ENCODE measurements at regions not wholly inside any gene's neighbourhood (a gene's known extent, or its start where the extent isn't known, plus 50 kb on each side); places are given as distances from the start of the nearest gene placed in this dataset.

DNA sequence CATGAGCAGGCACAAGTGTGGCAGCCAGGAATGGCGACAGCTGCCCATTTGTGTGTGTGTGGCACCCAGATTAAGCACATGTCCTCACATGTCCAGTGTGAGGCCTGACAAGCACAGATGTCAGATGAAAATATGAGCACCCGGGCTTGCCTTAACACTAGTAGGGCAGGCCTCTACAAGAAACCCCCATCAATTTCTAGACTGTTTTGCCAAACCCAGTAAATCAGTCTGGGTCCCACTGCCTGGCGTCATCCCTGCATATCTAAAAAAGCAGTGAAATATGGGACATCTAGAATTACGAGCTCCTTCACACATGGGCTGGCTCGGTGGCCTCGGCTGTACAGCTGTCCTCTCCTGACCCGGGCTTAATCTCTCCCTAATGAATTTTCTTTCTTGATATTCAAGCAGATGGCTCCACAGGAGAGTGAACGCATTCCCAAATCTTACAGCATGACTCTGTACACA is 432.7 kb downstream of the FOXO1 start:
- Histone ChIP-seq H3K27ac (no peak overlapping the region), H3K4me3 (no peak overlapping the region), H3K27me3 (no peaks in the 10 kb centered on the region), H3K79me2 (no peaks in the 10 kb centered on the region), H3K36me3 (replicated peaks; ENCODE audit: insufficient read depth, low read depth) (no peaks in the 10 kb centered on the region), H3K9me3 (ENCODE audit: low read depth) (no peaks in the 10 kb centered on the region), H3K4me1 (ENCODE audit: insufficient read depth) (no peaks in the 10 kb centered on the region), H3K9me2 (replicated peaks; ENCODE audit: insufficient read depth) (no peaks in the 10 kb centered on the region), H4K20me1 (ENCODE audit: insufficient read depth, poor library complexity, severe bottlenecking) (no peaks in the 10 kb centered on the region), H2AFZ (no peak overlapping the region), H3K4me2 (no peak overlapping the region)
- 86% methylated on average over 8 of the region's 8 CpGs for WGBS (ENCODE audit: low lambda C conversion rate, missing lambda C conversion rate)
- DNase-seq (ENCODE audit: low spot score): no peak
- TF ChIP-seq, protein P1, sequence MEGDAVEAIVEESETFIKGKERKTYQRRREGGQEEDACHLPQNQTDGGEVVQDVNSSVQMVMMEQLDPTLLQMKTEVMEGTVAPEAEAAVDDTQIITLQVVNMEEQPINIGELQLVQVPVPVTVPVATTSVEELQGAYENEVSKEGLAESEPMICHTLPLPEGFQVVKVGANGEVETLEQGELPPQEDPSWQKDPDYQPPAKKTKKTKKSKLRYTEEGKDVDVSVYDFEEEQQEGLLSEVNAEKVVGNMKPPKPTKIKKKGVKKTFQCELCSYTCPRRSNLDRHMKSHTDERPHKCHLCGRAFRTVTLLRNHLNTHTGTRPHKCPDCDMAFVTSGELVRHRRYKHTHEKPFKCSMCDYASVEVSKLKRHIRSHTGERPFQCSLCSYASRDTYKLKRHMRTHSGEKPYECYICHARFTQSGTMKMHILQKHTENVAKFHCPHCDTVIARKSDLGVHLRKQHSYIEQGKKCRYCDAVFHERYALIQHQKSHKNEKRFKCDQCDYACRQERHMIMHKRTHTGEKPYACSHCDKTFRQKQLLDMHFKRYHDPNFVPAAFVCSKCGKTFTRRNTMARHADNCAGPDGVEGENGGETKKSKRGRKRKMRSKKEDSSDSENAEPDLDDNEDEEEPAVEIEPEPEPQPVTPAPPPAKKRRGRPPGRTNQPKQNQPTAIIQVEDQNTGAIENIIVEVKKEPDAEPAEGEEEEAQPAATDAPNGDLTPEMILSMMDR (IDR thresholded peaks at IDR 0.05; ENCODE audit: poor library complexity): no peak
- TF ChIP-seq EZH2 (IDR thresholded peaks at IDR 0.05; ENCODE audit: borderline replicate concordance): no peak

DNA sequence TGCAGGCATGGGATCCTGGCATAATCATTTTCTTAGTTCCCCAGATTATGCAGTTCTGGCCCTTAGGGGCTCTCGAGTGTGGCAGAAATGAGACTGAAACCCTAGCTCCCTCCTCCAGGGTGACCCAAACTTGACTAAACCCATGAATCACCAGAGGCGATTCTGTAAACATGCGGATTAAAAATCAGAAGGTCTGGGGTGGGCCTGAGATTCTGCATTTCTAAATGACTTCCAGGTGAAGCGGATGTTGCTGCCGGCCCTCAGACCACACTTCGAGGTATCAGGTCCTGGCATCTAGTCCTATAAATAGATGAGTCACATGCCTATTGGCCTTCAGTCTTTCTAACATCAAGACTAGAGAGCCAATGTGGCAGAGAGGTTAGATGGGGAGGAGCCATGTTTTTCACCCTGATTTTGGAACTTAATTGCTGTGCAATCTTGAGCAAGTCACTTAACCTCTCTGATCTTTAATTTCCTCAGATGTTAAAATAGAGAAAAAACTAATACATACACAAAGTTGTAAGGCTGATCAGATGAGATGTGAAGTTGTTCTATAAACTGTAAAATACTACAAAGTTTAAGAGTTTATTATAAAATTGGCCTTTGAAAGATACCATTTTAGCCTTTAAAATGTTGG is 431.2 kb downstream of the FOXO1 start:
- Histone ChIP-seq H3K27ac (peak overlapping the region; percentile 44), H3K27me3 (no peaks in the 10 kb centered on the region), H4K20me1 (ENCODE audit: insufficient read depth, poor library complexity, severe bottlenecking) (no peaks in the 10 kb centered on the region), H3K36me3 (replicated peaks; ENCODE audit: insufficient read depth, low read depth) (no peaks in the 10 kb centered on the region), H3K9me2 (replicated peaks; ENCODE audit: insufficient read depth) (no peaks in the 10 kb centered on the region), H3K4me1 (ENCODE audit: insufficient read depth) (no peaks in the 10 kb centered on the region), H3K79me2 (no peaks in the 10 kb centered on the region), H3K4me3 (no peak overlapping the region), H3K9me3 (ENCODE audit: low read depth) (no peaks in the 10 kb centered on the region), H3K4me2 (no peak overlapping the region), H2AFZ (no peak overlapping the region)
- no peak for DNase-seq (ENCODE audit: low spot score)
- TF ChIP-seq EZH2phosphoT487 (IDR thresholded peaks at IDR 0.05; ENCODE audit: low read depth, severe bottlenecking, unreplicated experiment) (no peak), EZH2 (IDR thresholded peaks at IDR 0.05; ENCODE audit: borderline replicate concordance) (no peak)
- TF ChIP-seq, protein P1 (IDR thresholded peaks at IDR 0.05; ENCODE audit: poor library complexity): no peak
- 73% methylated on average over 6 of the region's 6 CpGs for WGBS (ENCODE audit: low lambda C conversion rate, missing lambda C conversion rate)

DNA sequence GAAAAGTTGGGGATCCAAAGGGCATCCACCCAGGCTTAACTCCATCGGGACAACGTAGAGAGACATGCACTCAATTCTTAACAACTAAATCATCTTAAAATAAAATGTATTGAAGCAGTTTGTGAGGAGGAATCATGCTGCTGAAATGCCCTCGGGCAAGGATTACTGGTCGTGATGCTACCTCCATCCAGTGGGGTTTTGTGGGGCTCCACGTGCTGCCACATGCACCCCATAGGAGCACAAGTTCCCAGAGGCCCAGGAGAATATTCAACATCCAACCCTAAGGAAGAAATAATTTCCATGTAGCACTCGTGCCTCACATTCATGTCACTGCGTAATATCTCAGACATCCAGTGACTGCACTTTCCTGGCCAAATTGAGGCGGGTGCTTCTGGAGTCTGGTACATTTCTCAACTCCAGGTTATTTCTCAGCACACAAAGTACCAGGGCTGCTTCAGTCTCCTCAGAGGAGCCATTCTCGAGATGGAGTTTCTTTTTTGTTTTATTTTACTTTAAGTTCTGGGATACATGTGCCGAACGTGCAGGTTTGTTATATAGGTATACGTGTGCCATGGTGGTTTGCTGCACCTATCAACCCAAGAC is 429.8 kb downstream of the FOXO1 start:
- Histone ChIP-seq H3K27ac (peak overlapping the region; percentile 86), H3K4me1 (ENCODE audit: insufficient read depth) (no peaks in the 10 kb centered on the region)
- peak; percentile 12 for DNase-seq (ENCODE audit: low spot score)

More for the DNA sequence above, 429.8 kb downstream of the FOXO1 start:
- H3K36me3 ChIP-seq (replicated peaks; ENCODE audit: insufficient read depth, low read depth): no peaks in the 10 kb centered on the region
- 80% methylated on average over 11 of the region's 12 CpGs for WGBS (ENCODE audit: low lambda C conversion rate, missing lambda C conversion rate)
- H3K9me3 ChIP-seq (ENCODE audit: low read depth): no peaks in the 10 kb centered on the region
- no peak overlapping the region for H2AFZ ChIP-seq
- no peaks in the 10 kb centered on the region for H4K20me1 ChIP-seq (ENCODE audit: insufficient read depth, poor library complexity, severe bottlenecking)
- no peaks in the 10 kb centered on the region for H3K79me2 ChIP-seq
- H3K4me3 ChIP-seq: no peak overlapping the region
- TF ChIP-seq EZH2phosphoT487 (IDR thresholded peaks at IDR 0.05; ENCODE audit: low read depth, severe bottlenecking, unreplicated experiment) (no peak), EZH2 (IDR thresholded peaks at IDR 0.05; ENCODE audit: borderline replicate concordance) (no peak)
- TF ChIP-seq, protein P1 (IDR thresholded peaks at IDR 0.05; ENCODE audit: poor library complexity): no peak
- H3K4me2 ChIP-seq: no peak overlapping the region
- no peaks in the 10 kb centered on the region for H3K27me3 ChIP-seq
- no peaks in the 10 kb centered on the region for H3K9me2 ChIP-seq (replicated peaks; ENCODE audit: insufficient read depth)
